HG02642 (cell line): ENCODE measurements at regions not wholly inside any gene's neighbourhood (a gene's known extent, or its start where the extent isn't known, plus 50 kb on each side); places are given as distances from the start of the nearest gene placed in this dataset.
A peak's percentile ranks its signal among the peaks of the same experiment; 100 is the strongest.

Experiments used
- ATAC-seq: cut with Tn5 transposase; IDR thresholded peaks from one replicate; pipeline ENCODE4 v1.9.1; 2021; ENCODE audit warnings: mild to moderate bottlenecking; ENCODE audit not compliant: unreplicated experiment, poor library complexity

DNA sequence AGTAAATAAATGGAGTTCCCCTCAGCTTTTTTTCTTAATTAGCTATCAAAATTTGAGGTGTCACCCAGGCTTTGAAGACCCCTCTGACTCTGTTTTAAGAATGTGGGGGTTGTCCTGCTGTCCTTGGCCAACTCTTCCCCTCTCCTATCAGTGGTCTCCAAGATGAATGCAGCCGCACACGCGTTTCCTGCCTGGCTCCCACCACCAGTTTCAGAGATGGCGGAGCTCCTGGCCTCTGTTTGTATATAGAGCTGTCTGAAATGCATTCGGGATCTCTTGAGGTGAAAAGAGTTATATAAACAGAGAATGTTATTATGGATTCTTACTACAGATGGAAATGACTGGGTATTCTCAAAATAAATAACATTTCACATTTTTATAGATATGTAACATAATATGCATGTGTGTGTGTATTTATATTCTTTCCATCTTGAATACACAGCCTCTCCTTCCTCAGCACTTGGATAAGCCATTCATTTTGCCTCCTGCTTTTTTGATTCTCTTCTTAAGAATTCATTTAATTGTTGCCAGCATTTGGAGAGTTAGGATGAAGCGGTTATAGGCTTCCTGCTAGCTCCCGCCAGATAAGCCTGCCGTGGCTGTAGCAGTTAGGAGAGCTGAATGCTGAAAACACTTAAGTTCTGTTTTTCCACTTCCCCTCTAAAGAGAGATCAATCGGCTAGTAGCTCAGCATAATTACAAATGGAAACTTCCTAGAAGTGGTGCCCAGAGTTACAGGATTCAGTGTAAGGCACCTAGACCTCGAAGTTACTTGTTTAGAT is 659.3 kb upstream of the FANCL start:
- no peak for ATAC-seq

DNA sequence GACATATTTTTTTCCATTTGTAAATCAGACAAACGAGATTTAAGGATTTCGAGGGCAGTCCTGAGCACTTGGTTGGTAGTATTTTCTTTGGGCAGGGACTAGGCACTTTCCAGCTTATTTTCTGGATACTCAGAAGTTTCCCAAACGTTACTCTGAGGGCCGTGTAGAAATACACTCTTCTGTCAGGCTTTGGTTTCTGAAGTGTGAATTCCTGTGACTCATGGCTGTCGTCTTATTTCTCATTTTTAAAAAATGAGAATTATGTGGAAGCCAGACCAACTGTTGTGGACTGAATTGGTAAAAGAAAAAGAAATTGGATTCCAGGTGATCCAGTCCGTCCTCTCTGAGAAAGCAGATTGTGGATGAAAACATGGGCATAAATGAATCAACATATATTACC is 658.6 kb upstream of the FANCL start:
- no peak for ATAC-seq

DNA sequence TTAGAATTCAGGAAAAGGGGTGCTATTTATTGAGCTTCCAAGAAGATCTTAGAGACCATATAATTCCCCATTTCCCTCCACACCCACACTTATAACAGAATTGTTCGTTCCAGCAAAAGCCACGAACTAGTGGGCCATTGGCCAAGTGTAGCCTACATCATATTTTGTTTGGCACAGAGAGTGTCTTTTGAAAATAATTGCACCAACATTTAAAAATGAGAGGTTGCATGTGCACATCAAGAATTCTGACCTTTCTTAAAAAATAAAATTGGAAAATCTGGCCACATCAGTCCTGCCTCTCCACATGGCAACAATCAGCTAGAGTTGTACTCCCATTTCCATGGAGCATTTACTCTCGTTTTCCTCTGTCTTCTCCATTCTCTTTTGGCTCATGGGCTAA is 655.5 kb upstream of the FANCL start:
- ATAC-seq = no peak

DNA sequence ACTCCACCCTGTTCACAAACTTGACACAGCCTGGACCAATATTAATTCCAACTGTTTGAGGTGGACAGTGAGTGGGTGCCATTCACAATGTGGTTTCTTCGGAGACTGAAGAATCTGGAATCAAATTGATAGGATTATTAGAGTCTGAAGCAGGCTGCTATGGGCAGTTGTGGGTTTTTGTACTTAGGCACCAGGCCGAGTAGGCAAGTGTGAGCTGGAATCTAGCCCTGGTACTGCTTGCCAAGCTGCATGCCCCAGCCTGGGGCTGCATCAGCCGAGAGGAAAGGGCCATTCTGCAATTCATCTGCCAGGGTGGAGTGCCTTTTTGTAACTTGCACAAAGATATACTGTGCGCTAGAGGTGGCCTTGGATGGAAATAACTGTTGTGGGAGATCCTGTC is 654.7 kb upstream of the FANCL start:
- ATAC-seq = no peak

DNA sequence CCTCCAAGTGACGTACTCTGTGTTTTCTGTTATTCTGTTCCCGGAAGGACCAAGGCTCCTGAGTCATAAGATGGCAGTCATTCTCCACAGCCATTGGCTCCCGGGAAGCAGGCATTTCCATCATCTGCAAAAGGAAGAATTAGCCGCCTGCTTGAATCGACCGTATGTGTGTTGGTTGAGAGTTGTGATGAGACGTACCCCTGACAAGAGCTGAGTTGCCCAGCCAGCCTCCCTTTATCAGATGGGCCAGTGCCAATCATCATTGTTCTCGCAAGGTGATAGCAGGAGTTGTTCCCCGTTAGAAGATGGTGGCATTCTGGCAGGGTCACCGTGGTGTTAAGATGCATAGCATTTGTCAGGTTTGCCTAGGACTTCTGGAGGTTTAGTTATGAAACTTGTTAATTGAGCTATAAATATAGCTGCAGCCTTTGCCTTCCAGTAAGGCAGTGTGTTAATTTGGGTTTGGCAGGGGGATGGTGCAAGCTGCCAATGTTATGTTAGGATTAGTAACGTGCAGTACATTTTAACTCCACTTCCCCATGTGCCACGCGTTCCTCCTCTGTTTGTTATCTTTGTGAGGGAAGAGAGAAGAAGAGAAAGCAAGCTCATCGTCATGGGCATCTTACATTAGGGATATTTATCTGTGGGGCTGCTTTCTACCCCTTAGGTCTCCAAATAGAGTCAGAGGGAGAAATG is 652.7 kb upstream of the FANCL start:
- ATAC-seq = no peak

DNA sequence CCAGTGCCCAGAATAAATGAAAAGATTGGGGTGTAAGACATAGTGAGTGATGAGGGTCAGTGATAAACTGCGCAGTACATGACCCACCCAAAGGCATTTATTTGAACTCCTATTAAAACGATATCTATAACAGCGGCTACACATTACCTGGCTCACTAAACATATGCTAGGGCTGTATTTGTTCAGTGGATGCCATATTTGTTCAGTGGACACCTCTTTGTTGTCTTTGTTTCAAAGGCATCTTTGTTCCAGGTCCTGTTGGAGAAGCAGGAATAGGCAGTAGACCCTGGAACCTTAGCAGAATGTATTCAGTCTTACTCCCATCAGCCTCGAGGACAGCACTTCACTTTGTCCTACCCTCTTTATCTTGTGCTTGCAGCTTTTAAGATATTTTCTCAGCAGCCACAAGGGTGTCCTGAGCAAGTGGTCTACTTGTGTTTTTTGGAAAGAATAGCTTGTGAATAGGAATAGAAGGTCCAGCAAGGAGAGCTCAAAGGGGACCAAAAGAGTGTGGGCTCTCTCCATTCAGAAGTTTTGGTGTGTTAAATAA is 650.8 kb upstream of the FANCL start:
- ATAC-seq = no peak

DNA sequence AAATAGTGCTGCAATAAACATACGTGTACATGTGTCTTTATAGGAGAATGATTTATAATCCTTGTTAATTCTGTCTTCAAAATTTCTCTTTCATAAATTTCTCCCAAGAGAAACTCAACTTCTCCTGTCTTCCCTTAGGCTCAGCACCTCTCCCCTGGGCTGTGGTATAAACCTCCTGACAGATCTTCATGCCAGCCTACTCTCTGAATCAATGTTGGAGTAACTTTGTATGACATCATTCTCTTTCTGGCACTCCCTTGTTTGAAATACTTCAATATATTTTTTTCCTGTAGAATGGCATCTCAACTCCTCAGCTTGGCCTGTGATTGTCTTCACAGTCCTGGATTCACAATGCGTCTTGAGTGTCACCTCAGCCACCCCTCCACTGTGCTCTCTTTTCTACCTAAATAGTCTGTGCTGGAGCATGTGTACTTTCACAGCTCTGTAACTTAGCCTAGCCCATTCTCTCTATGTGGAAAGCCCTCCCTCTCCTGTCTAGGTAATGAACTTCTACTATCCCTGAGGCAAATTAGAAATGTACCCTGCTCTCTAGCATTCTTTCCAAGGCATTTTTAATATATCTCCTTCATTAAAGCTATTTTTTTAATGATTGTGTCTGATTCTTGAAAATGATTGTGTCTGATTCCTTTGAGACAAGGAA is 649.9 kb upstream of the FANCL start:
- ATAC-seq = no peak

DNA sequence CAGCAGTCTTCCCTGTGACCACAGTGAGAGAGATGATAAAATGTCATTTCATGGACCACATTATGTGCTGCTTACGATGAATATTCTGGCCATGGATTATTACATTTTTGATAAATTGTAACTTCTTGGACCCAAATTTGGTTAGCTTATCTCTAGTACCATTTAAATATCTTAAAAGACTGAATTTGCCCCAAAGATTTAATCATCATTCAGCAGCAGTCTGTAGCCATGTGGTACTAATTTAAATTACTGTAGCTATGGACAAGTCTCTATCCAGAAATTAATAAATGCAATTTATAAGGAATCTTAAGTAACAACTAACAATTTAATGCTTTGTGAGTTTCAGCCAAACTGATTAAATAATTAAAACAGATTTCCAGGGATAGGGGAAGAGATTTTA is 644.9 kb upstream of the FANCL start:
- ATAC-seq = no peak

DNA sequence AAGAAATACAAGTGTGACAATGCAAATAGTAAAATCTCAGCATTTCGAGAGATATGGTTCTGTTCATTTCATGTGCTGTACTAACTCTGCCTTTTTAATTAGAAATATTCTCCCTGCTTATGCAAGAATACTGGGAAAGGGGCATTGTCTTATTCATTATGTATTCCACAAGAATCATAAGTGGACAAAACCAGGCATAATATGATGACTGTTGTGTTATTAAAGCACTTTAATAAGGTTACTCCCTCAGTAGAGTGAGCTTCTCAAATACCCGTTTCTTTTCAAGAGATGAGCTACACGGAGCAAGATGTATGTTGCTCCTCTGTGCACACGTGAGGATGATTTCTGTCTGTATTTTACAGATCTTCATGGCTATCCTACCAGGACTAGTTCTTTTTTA is 638.7 kb upstream of the FANCL start:
- ATAC-seq = no peak

DNA sequence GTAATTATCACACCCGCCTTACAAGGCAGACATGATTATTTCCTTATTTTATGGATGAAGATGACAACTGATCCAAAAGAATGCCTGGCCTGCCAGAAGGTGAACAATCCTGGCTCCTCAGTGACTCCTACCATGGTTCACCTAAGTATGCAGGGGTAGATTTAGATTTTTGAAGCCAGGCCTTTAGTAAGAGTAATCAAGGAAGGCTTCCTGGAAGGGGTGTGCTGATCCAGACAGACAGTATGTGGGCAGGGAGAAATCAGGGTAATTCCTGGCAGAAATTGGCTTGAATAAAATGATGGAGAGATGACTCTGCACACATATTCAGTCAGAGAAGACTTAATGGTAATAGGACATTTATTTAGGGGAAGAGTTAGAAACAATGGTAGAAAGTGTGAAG is 637.7 kb upstream of the FANCL start:
- ATAC-seq = no peak

DNA sequence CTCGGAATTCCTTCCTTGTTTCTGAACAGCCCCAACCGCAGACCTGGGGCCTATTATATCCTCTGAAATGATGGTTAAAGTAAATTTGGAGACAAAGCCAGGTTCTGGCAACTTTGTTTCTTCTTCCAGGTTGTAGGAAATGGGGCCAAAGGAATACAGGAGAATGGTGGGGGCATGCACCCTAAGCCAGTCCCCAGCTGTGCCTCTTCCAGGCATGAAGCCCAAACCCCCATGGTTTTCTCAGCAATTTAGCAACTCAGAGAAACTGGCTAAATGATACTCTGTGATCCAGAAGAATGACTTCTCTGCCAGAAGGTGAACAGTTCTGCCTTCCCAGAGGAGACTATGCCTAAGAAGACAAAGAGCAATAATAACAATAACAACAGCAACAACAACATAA is 635.0 kb upstream of the FANCL start:
- ATAC-seq = no peak

DNA sequence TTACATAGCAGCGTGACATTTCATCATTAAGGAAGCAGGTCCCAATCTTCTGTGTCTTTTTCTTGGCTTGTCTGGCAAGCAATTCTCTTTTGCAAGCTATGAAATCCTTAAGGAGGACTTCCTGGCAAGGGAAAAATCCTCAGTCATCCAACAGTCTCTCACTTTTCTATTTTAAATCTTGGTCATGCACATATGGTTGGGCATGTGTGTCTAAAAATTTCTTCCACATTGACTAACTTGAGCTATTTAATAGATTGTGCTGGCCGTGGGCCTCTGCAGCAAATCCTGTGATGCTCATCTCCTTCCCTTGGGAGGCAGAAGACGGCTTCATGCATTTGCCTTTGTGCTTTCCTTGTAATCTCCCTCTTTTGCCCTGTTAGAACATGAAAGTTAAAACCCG is 634.3 kb upstream of the FANCL start:
- no peak for ATAC-seq

DNA sequence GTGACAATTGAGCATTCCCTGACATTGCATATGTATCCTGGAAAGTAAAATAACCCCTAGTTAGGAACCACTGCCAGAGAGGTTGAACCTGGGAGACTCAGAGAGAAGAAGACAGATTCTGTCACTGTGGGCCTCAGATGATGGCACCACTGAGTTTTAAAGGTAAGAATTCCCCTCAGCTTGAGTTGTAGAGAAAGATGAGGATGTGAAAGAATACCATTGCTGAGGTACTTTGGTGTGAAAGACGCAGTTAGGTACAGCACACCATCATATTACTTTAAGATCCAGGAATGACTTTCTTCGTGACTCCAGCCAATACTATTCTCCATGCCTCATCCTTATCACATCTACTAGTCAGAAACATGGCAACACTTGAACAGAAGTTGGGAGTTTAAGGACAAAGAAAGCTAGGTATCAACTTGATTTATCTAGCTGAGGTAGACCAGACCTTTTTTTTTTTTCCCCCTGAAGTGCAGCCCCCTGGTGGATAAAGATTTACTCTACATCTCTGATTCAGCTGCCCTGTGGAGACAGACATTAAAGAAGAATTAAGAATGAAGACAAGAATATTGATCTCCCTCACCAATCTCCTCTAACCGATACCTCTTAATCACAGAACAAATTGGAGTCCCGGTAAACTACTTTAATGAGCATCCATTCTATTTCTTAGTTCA is 630.5 kb upstream of the FANCL start:
- peak; percentile 47 for ATAC-seq

DNA sequence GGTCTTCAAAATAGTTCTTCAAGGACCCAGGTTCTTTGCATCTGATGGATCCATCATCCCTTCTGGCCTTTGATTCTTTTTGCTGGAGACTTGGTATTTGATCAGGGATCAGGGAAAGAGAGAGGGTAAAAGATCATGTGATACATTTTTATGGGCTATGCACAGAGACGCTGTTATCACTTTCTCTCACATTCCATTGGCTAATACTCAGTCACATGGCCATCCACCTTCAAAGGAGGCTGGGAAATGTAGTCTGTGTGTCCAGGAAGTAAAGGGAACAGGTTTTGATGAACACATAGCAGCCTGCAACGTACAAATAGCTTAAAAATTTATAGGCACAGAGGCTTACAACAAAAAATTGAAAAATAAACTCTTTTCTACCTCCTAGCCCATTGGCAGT is 629.6 kb upstream of the FANCL start:
- peak; percentile 47 for ATAC-seq

DNA sequence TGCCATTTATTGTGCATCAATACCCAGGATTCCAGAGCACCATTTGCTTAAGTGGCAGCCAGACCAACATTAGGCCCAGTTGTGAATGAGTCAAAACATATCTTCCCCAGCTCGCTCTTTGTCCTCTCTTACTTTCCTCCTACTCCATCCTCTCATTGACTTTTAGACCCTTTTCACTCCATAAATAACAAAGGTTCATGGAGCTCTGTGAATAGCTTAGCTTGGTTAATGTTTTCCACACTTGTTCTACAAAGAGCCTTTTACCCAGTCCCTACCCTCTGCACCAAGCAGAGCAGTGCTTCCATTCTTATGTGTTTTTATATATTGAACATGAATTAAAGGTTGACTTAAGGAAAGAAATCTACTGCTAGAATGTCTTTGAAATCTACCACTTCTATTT is 625.8 kb upstream of the FANCL start:
- no peak for ATAC-seq

DNA sequence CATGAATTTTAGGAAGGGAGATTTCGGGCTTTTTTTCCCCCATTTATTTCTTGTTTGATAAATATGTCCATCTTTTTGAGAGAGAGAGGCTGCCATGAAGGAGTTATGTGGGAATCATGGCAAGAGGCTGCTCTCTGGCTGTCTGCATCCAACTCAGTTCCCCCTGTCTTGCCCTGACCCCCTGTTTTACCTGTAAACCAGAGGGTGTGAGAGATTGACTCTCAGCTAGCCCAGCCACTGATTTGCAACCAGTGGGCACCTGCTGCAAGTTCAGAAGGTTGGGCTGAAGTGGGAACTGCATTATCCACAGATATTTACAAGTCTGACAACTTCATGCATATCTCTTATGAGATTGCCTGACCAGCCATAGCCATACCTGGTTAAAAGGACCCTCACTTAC is 625.4 kb upstream of the FANCL start:
- no peak for ATAC-seq

DNA sequence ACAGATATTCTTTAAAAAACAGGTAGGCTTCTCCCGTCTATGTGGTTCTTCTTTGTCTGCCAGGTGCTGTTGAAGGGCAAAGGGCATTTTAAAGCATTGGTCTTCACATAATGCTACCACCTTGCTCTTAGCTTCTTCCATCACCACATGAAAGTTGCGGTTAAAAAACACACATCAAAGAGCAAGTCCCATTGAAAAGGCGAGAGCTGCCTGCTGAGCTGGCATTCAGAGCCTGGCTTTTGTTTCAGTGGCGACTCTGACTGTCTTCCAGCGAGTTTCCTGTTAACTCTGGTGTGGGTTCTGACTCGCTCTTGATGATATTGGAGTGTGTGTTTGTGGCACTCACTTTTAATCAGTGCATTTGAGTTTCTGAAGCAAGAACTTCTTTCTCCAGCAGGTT is 624.9 kb upstream of the FANCL start:
- ATAC-seq = peak; percentile 30

DNA sequence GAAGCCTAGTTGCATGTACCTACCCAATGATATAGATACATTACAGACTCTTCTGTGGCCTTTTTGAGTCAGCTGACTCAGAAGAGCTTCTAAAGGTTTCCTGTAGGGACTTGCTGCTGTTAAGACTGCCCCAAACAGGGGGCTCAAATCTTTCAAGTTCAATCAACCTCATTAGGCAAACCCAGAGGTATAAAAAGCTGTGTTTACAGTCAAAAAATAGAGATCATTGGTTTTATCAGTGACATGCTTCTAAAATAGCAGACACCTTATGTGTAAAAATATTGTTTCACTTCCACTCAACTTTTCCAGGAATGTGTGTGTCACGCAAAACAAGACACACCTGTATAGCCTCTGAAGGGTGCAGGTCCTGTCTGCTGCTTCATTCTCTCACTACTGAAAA is 624.3 kb upstream of the FANCL start:
- ATAC-seq = peak; percentile 76

DNA sequence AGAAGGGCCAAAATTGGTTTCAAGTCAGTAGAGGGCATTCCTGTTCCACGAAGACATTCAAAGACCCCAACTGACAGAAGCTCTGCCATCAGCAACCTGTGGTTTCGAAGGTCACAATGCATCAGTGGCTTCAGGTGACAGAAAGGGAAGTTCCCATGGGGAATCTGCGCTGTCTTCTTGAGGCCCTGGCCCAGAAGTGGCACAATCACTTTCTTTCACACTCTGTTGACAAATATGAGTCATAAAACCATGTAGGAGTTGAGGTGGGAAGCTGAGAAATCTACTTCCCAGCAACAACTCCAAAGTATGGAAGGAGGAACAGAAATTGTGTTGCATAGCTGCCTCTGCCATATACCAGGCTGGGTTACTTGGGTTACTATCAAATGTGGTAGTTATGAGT is 621.1 kb upstream of the FANCL start:
- ATAC-seq = peak; percentile 47

DNA sequence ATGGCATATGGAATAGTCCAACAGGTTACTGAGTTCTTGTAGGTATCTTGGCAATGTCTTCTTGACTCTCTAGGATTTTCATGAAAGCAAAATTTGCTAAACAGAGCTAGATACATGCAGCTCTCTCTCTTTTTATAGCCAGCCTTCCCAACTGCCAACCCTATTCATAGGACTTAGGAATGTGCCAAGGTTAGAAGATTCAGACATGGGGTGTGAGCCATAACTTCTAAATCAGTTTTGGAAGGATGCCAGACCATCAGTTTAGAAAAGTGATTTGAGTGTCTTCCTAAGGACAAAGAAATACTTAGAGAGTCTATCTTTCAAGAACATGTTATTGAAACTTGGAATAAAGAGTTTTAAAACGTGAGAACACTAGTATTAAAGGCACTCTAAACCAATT is 619.5 kb upstream of the FANCL start:
- no peak for ATAC-seq

DNA sequence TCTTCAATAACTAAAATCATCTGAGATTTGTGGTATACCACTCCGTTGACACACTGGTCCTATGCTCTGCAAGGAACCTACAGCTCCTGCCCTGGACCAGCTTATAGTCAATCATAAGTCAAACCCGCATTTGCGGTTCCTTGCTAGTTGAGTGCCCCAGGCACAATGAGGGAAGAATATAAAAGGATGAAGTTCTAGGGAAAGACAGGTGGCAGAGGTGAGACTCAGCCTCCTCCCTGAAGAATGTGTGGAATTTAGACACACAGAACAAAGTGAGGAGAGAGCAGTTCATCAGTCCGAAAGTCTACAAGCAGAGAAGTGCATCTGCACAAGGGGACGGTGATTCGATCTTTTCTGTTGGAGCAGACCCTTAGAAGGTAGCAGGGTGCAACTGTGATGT is 615.0 kb upstream of the FANCL start:
- ATAC-seq = no peak
